SU-DHL-6 (cell line): ENCODE measurements at regions not wholly inside any gene's neighbourhood (a gene's known extent, or its start where the extent isn't known, plus 50 kb on each side); places are given as distances from the start of the nearest gene placed in this dataset.

Source experiments
- H2AFZ ChIP-seq: fragments of 200-600 bp; sonication (generic); 2 replicates; pipeline ENCODE4 v1.6.1; 2014; ENCODE audit warnings: low read depth, mild to moderate bottlenecking, moderate library complexity, mixed read lengths, antibody characterized with exemption, low read length; ENCODE audit not compliant: severe bottlenecking
- H3F3A ChIP-seq: fragments of 200-600 bp; shearing (Covaris generic); 2 replicates; pipeline ENCODE4 v1.6.0; 2016; ENCODE audit warnings: antibody characterized with exemption, mild to moderate bottlenecking; ENCODE audit not compliant: insufficient read depth
- H3K27ac ChIP-seq: fragments of 200-600 bp; sonication (generic); 2 replicates; pipeline ENCODE4 v1.5.1; 2016; ENCODE audit warnings: low read depth, mild to moderate bottlenecking, low read length, moderate library complexity, mixed read lengths
- H3K27me3 ChIP-seq: fragments of 200-600 bp; sonication (generic), shearing (Covaris generic); 2 replicates; pipeline ENCODE4 v1.6.0; 2014; ENCODE audit warnings: mild to moderate bottlenecking, low read length
- H3K36me3 ChIP-seq: fragments of 200-600 bp; sonication (generic); 2 replicates; pipeline ENCODE4 v1.6.1; 2014; ENCODE audit warnings: mild to moderate bottlenecking, low read length, mixed read lengths
- H3K4me2 ChIP-seq: fragments of 300-600, 200-600 bp; shearing (Covaris generic), sonication (generic); 2 replicates; pipeline ENCODE4 v1.6.0; 2014; ENCODE audit warnings: low read length, low read depth, mild to moderate bottlenecking; ENCODE audit not compliant: poor library complexity, severe bottlenecking
- H3K4me3 ChIP-seq: fragments of 200-600 bp; sonication (generic); 2 replicates; pipeline ENCODE4 v1.5.1; 2014; ENCODE audit warnings: antibody characterized with exemption, low read length, mild to moderate bottlenecking, mixed read lengths; ENCODE audit not compliant: insufficient read depth, poor library complexity, severe bottlenecking
- H3K79me2 ChIP-seq: fragments of 200-600 bp; sonication (generic); 2 replicates; pipeline ENCODE4 v1.6.1; 2014; ENCODE audit warnings: mild to moderate bottlenecking, low read length, moderate library complexity; ENCODE audit not compliant: insufficient read depth
- H3K9ac ChIP-seq: fragments of 200-600 bp; sonication (generic); 2 replicates; pipeline ENCODE4 v1.7.0; 2014; ENCODE audit warnings: mild to moderate bottlenecking, low read length
- H3K9me2 ChIP-seq: fragments of 200-600 bp; sonication (generic); replicated peaks from 2 replicates; pipeline ENCODE4 v1.6.1; 2014; ENCODE audit warnings: low read length; ENCODE audit not compliant: insufficient read depth
- H3K9me3 ChIP-seq: fragments of 200-600 bp; sonication (generic); 2 replicates; pipeline ENCODE4 v1.6.1; 2014; ENCODE audit warnings: low read length, mixed read lengths; ENCODE audit not compliant: insufficient read depth
- H4K20me1 ChIP-seq: fragments of 200-600 bp; sonication (generic); 2 replicates; pipeline ENCODE4 v1.6.1; 2014; ENCODE audit warnings: low read depth, mild to moderate bottlenecking, antibody characterized with exemption, low read length, moderate library complexity, mixed read lengths
- EZH2phosphoT487 ChIP-seq: fragments of 200-600 bp; sonication (generic), shearing (Covaris generic); conservative IDR thresholded peaks from 2 replicates; pipeline ENCODE4 v1.6.1; 2018; ENCODE audit warnings: mild to moderate bottlenecking, antibody characterized with exemption, low read length, moderate library complexity, mixed read lengths
- TF ChIP-seq, protein P1 (sequence below): fragments of 200-600 bp; sonication (generic); IDR thresholded peaks from one replicate; pipeline ENCODE4 v1.5.1; 2017; ENCODE audit warnings: antibody characterized with exemption, mild to moderate bottlenecking, low read length, moderate library complexity; ENCODE audit not compliant: insufficient read depth, poor library complexity, severe bottlenecking

DNA sequence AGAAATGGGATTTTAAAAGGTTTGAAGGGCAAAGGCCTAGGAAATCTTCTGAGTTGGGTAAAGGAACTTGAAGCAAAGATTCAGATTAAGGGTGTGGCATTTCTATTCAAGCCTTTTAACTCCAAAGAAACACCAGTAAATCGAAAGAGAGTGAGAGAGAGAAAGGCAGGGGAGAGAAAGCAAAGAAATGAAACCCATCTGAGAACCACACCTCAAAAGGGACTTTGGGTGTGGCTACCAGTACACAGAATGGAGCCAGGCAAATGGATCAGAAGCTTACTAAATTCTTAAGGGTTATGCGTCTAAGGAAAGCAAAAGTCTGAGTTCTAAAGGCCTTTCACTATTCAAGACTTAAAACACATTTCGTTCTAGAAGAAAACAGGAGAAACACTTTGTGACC is 277.4 kb downstream of the BCL11B start:
- Histone ChIP-seq H3K9me2 (no peaks in the 10 kb centered on the region), H3K9ac (no peak overlapping the region), H3K36me3 (no peaks in the 10 kb centered on the region), H3K9me3 (no peaks in the 10 kb centered on the region), H3F3A (no peaks in the 10 kb centered on the region), H2AFZ (no peak overlapping the region), H3K27me3 (no peaks in the 10 kb centered on the region), H3K4me2 (no peak overlapping the region), H3K4me3 (no peak overlapping the region), H3K79me2 (no peaks in the 10 kb centered on the region), H3K27ac (no peak overlapping the region), H4K20me1 (no peaks in the 10 kb centered on the region)
- TF ChIP-seq, protein P1, sequence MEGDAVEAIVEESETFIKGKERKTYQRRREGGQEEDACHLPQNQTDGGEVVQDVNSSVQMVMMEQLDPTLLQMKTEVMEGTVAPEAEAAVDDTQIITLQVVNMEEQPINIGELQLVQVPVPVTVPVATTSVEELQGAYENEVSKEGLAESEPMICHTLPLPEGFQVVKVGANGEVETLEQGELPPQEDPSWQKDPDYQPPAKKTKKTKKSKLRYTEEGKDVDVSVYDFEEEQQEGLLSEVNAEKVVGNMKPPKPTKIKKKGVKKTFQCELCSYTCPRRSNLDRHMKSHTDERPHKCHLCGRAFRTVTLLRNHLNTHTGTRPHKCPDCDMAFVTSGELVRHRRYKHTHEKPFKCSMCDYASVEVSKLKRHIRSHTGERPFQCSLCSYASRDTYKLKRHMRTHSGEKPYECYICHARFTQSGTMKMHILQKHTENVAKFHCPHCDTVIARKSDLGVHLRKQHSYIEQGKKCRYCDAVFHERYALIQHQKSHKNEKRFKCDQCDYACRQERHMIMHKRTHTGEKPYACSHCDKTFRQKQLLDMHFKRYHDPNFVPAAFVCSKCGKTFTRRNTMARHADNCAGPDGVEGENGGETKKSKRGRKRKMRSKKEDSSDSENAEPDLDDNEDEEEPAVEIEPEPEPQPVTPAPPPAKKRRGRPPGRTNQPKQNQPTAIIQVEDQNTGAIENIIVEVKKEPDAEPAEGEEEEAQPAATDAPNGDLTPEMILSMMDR = no peak
- no peak for TF ChIP-seq EZH2phosphoT487

DNA sequence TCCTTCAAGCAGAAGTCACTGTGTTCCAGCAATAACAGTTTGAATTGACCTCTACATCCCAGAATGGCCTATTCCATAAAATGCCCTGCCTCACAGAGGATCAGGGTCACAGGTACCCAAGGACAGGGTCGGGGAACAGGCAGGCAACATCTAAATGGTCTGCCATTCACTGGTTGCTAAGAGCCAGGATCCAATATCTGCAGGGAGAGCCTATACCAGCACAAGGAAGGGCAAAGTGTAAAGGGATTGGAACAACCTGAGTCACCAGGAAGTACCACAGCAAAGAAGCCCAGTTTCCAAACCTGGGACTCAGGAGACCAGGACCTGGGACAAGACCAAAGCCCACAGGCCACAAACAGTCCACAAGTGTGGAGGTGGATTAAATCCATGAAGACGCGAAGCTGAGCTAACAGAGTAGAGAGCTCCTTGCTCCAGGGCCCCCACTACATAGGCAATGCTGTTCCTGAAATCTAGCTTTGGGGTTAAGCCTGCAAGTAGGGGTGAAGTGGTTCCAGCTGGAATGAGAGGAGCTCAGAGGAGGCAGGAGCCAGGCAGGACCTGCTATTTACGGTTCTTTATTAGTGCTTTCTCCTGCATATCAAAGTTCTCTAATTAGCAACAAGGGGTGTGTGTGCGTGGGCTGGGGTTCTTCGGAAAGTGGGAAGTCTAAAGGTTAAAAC is 274.3 kb downstream of the BCL11B start:
- H3K4me2 ChIP-seq = no peak overlapping the region
- H3K27me3 ChIP-seq = no peaks in the 10 kb centered on the region

DNA sequence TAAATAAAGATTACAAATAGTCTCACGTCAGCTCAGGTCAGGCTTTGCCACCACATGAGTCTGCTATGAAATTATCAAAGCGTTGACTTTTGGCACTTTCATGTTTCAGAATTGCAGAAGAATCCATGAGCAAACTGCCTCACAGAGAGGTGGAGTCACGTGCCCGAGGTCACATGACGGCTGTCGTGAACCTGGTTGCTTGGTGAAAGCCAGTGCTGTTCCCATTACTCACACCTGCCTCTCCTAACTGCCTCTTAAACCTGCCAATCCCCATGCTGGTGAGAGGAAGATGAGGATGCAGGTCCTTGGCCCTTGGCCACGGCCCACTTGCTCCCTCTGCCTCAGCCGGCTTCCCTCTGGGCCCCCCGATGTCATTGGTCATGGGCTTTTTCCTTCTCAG is 272.7 kb downstream of the BCL11B start:
- Histone ChIP-seq H3K27me3 (no peaks in the 10 kb centered on the region), H3K9me3 (no peaks in the 10 kb centered on the region), H3K36me3 (no peaks in the 10 kb centered on the region), H3K9ac (no peak overlapping the region), H3K4me3 (no peak overlapping the region), H2AFZ (no peak overlapping the region), H3F3A (no peaks in the 10 kb centered on the region), H3K27ac (no peak overlapping the region), H3K79me2 (no peaks in the 10 kb centered on the region), H3K4me2 (no peak overlapping the region), H4K20me1 (no peaks in the 10 kb centered on the region), H3K9me2 (no peaks in the 10 kb centered on the region)
- TF ChIP-seq EZH2phosphoT487 = no peak
- TF ChIP-seq, protein P1 = no peak

More for the DNA sequence above, 274.3 kb downstream of the BCL11B start:
- H2AFZ ChIP-seq = no peak overlapping the region
- H3K79me2 ChIP-seq = no peaks in the 10 kb centered on the region
- no peak overlapping the region for H3K27ac ChIP-seq
- H3K36me3 ChIP-seq = no peaks in the 10 kb centered on the region
- no peaks in the 10 kb centered on the region for H3K9me3 ChIP-seq
- H3K9me2 ChIP-seq = no peaks in the 10 kb centered on the region
- H3K4me3 ChIP-seq = no peak overlapping the region
- no peaks in the 10 kb centered on the region for H4K20me1 ChIP-seq
- TF ChIP-seq, protein P1 = no peak
- no peak for TF ChIP-seq EZH2phosphoT487
- H3K9ac ChIP-seq = no peak overlapping the region
- H3F3A ChIP-seq = no peaks in the 10 kb centered on the region
